ENCODE measurements at regions not wholly inside any gene's neighbourhood (a gene's known extent, or its start where the extent isn't known, plus 50 kb on each side); places are given as distances from the start of the nearest gene placed in this dataset.

DNA sequence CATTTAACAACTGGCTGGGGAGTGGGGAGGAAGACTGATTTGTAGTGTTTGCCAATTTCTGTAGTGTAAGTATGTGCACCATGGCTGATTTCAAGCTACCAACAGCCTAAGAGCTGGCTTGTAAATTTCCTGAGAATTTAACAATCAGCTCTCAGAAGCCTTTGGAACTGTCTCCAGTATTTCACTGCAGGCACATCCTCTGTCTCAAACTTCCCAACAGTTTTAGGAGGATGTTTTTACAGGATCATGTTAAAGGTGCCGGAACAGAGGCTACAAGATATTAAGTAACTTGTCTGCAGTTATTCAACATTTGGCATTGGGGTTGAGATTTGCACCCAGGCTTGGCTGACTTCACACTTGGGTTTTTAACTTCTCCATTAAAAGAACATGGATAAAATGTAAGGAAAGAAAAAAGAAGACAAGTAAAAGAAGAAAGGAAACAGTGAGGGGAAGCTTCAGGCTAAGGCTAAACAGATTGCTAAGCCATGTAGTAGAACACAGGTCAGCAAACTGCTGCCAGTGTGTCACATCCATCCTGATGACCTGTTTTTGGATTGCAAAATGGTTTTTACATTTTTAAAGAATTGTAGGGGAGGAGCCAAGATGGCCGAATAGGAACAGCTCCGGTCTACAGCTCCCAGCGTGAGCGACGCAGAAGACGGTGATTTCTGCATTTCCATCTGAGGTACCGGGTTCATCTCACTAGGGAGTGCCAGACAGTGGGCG, 204.8 kb upstream of the SESN3 start:
- Histone ChIP-seq H3K4me3 (no peak overlapping the region), H3K9me3 (no peaks in the 10 kb centered on the region), H3K27me3 (no peaks in the 10 kb centered on the region), H3K27ac (no peak overlapping the region), H3K36me3 (no peaks in the 10 kb centered on the region), H3K4me1 (peaks cover 5% of the 10 kb centered on the region)
- DNase-seq (ENCODE audit: low spot score in 2 of 2): no peak
- 93% methylated on average over 8 of the region's 9 CpGs for WGBS
- TF ChIP-seq, protein P1, sequence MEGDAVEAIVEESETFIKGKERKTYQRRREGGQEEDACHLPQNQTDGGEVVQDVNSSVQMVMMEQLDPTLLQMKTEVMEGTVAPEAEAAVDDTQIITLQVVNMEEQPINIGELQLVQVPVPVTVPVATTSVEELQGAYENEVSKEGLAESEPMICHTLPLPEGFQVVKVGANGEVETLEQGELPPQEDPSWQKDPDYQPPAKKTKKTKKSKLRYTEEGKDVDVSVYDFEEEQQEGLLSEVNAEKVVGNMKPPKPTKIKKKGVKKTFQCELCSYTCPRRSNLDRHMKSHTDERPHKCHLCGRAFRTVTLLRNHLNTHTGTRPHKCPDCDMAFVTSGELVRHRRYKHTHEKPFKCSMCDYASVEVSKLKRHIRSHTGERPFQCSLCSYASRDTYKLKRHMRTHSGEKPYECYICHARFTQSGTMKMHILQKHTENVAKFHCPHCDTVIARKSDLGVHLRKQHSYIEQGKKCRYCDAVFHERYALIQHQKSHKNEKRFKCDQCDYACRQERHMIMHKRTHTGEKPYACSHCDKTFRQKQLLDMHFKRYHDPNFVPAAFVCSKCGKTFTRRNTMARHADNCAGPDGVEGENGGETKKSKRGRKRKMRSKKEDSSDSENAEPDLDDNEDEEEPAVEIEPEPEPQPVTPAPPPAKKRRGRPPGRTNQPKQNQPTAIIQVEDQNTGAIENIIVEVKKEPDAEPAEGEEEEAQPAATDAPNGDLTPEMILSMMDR (IDR thresholded peaks at IDR 0.05): no peak

DNA sequence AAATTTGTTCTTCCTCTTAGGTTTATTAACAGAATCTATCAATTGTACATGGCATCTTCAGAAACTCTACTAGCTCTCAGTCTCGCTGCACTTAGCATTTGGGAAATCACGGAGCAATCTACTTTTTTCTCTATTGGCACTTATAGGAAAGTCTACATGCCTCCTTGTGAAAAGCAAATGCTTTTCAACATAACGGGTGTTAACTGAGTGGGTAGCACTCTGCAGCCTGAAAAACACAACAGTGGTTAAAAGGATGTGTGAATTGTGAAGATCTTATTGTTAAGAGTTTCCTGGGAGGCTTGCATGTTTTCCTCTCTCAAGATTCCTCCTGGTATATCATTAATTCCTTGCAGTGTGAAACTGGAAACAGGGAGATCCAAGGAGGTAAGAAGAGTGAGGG, 204.2 kb upstream of the SESN3 start:
- Histone ChIP-seq H3K27me3 (no peaks in the 10 kb centered on the region), H3K4me1 (peaks cover 5% of the 10 kb centered on the region), H3K9me3 (no peaks in the 10 kb centered on the region), H3K4me3 (no peak overlapping the region), H3K27ac (no peak overlapping the region), H3K36me3 (no peaks in the 10 kb centered on the region)
- TF ChIP-seq POLR2AphosphoS5 (IDR thresholded peaks at IDR 0.05) (no peak), POLR2A (IDR thresholded peaks at IDR 0.05) (no peak), EP300 (IDR thresholded peaks at IDR 0.05) (no peak)
- TF ChIP-seq, protein P1 (IDR thresholded peaks at IDR 0.05): no peak
- 91% methylated on average over 3 of the region's 3 CpGs for WGBS
- DNase-seq (ENCODE audit: low spot score in 2 of 2): no peak

DNA sequence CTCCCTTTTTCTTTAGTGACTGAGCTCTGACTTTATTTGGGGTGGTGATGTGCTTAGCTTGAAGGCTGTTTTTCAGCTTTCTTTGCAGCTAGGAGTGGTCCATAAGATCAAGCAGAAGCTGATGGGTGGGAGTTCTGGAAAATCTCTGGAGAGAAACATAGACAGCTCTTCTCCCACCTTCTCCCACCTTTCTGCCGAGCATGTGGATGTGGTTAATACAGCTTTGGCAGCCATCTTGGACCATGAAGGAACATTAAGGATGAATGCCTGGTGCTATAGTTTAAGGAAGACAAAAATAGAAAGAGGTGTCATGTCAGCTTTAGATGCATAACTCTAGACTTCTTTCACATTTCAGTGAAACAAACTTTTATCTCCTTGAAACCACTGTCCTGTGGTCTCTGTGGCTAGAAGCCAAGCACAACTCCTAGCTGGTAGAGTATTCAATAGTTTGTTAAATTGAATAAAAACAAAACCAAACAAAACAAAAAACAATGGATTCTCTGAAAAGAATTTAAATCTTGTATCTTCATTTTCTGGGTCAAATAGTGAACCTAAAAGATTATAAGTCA, 203.6 kb upstream of the SESN3 start:
- H3K27me3 ChIP-seq: no peaks in the 10 kb centered on the region
- no peaks in the 10 kb centered on the region for H3K36me3 ChIP-seq
- 100% methylated on average over 1 of the region's 1 CpG for WGBS
- no peak overlapping the region for H3K27ac ChIP-seq
- no peak overlapping the region for H3K4me3 ChIP-seq
- H3K4me1 ChIP-seq: peaks cover 5% of the 10 kb centered on the region
- no peak for DNase-seq (ENCODE audit: low spot score in 2 of 2)
- TF ChIP-seq, protein P1 (IDR thresholded peaks at IDR 0.05): no peak
- TF ChIP-seq POLR2AphosphoS5 (IDR thresholded peaks at IDR 0.05) (no peak), POLR2A (IDR thresholded peaks at IDR 0.05) (no peak), EP300 (IDR thresholded peaks at IDR 0.05) (no peak)
- no peaks in the 10 kb centered on the region for H3K9me3 ChIP-seq

DNA sequence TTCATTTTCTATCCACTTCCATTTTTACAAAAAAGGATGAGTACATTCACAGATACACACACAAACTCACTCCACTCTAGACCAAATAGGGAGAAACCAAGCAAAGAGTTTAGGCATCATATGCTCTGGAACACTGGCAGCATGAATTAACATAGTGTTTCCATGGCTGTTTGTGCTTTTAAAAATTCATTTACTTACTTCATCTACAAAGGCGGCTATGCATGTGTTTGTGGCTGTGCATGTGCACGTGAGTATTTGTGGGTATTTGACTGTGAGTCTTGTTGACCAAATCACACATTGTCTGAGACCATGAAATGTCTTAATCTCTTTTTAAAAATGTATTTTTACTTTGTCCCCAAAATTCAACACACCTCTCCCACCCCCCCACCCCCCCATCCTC, 203.0 kb upstream of the SESN3 start:
- no peak overlapping the region for H3K4me3 ChIP-seq
- WGBS: 94% methylated on average over 2 of the region's 2 CpGs
- no peaks in the 10 kb centered on the region for H3K9me3 ChIP-seq
- TF ChIP-seq POLR2A (IDR thresholded peaks at IDR 0.05): no peak
- TF ChIP-seq POLR2AphosphoS5 (IDR thresholded peaks at IDR 0.05): no peak
- TF ChIP-seq, protein P1 (IDR thresholded peaks at IDR 0.05): no peak
- TF ChIP-seq EP300 (IDR thresholded peaks at IDR 0.05): no peak
- H3K4me1 ChIP-seq: peaks cover 5% of the 10 kb centered on the region
- DNase-seq (ENCODE audit: low spot score in 2 of 2): no peak
- no peaks in the 10 kb centered on the region for H3K36me3 ChIP-seq
- no peaks in the 10 kb centered on the region for H3K27me3 ChIP-seq
- no peak overlapping the region for H3K27ac ChIP-seq

DNA sequence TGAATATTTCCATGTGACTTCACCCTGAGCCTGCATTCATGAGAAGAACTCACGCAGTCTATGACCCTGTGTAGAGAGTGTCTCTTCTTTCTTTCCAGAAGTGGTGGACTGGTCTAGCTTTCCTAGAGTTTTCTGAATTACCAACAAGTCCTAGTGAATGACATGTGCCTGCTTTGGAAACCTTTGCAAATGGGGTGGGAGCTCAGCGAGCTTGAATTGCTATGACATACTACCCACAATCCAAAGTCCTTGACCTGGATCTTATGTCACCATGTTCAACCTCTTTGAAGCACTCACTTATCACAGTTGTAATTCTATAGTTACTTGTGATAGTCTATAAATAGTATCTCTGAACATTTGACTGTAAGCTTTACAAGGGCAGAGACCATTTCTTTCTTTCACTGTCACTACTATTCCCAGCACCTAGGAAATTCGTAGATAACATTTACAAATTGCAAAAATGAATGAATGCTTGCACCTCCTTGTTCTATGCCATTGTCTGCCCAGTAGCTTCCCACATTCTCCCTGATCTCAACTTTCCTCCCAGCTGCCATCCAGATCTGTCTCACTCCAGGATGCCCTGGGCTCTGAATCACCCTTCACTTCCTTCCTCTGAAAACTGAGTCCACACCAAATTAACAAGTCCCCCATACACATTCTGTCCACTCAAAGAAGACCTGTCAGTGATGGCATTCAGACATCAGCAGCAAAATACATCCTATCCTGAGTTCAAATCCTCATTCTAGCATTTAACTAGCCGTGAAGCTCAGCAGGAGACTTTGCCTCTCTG, 201.9 kb upstream of the SESN3 start:
- Histone ChIP-seq H3K4me3 (no peak overlapping the region), H3K4me1 (peaks cover 5% of the 10 kb centered on the region), H3K9me3 (no peaks in the 10 kb centered on the region), H3K27ac (no peak overlapping the region), H3K27me3 (no peaks in the 10 kb centered on the region), H3K36me3 (no peaks in the 10 kb centered on the region)
- no peak for TF ChIP-seq EP300 (IDR thresholded peaks at IDR 0.05)
- TF ChIP-seq POLR2AphosphoS5 (IDR thresholded peaks at IDR 0.05): no peak
- TF ChIP-seq POLR2A (IDR thresholded peaks at IDR 0.05): no peak
- TF ChIP-seq, protein P1 (IDR thresholded peaks at IDR 0.05): no peak
- 90% methylated on average over 4 of the region's 4 CpGs for WGBS
- DNase-seq (ENCODE audit: low spot score in 2 of 2): no peak
